Panc1 (cell line): ENCODE measurements at regions not wholly inside any gene's neighbourhood (a gene's known extent, or its start where the extent isn't known, plus 50 kb on each side); places are given as distances from the start of the nearest gene placed in this dataset.

Experiments
- POLR2AphosphoS5 ChIP-seq: IDR thresholded peaks from 2 replicates; pipeline ENCODE4 v1.6.1; 2012; ENCODE audit warnings: mild to moderate bottlenecking, low read depth, low read length, moderate library complexity
- REST ChIP-seq, 2 experiments: IDR thresholded peaks; 2 replicates each; pipeline ENCODE4 v1.6.1; 2011 to 2012; ENCODE audit warnings: low read depth in 2 of 2, control low read depth in 1 of 2, low read length in 1 of 2, mild to moderate bottlenecking in 1 of 2, moderate library complexity in 1 of 2; ENCODE audit not compliant: insufficient read depth in 1 of 2
- SIN3A ChIP-seq: IDR thresholded peaks from 2 replicates; pipeline ENCODE4 v1.6.1; 2012; ENCODE audit warnings: low read depth, mild to moderate bottlenecking, low read length, moderate library complexity, borderline replicate concordance; ENCODE audit not compliant: insufficient read depth
- TCF7L2 ChIP-seq: IDR thresholded peaks from 2 replicates; pipeline ENCODE4 v1.6.1; 2011; ENCODE audit warnings: mild to moderate bottlenecking, low read depth, low read length, inconsistent platforms
- TF ChIP-seq, protein P1 (sequence below): fragments of 450-650 bp; IDR thresholded peaks from 2 replicates; pipeline ENCODE4 v1.5.1; 2017; ENCODE audit warnings: mild to moderate bottlenecking

GRCh38 chr4:124938836-124939235 lies 226.3 kb upstream of the ANKRD50 start:
- TF ChIP-seq POLR2AphosphoS5, result no peak
- TF ChIP-seq, protein P1, sequence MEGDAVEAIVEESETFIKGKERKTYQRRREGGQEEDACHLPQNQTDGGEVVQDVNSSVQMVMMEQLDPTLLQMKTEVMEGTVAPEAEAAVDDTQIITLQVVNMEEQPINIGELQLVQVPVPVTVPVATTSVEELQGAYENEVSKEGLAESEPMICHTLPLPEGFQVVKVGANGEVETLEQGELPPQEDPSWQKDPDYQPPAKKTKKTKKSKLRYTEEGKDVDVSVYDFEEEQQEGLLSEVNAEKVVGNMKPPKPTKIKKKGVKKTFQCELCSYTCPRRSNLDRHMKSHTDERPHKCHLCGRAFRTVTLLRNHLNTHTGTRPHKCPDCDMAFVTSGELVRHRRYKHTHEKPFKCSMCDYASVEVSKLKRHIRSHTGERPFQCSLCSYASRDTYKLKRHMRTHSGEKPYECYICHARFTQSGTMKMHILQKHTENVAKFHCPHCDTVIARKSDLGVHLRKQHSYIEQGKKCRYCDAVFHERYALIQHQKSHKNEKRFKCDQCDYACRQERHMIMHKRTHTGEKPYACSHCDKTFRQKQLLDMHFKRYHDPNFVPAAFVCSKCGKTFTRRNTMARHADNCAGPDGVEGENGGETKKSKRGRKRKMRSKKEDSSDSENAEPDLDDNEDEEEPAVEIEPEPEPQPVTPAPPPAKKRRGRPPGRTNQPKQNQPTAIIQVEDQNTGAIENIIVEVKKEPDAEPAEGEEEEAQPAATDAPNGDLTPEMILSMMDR, result no peak
- TF ChIP-seq REST (IDR thresholded peaks at IDR 0.05; ENCODE audit: insufficient read depth in 1 of 2, low read depth in 2 of 2, low read length in 1 of 2), result no peak
- TF ChIP-seq SIN3A, result no peak
- TF ChIP-seq TCF7L2, result no peak
